Activated CD8-positive, alpha-beta memory T cell treated with anti-CD3 and anti-CD28 coated beads, Interleukin-2, amount 50 U/mL, for 24 hours (primary cell): ENCODE measurements at regions not wholly inside any gene's neighbourhood (a gene's known extent, or its start where the extent isn't known, plus 50 kb on each side); places are given as distances from the start of the nearest gene placed in this dataset.

Experiments used
- DNase-seq: peaks from one replicate; pipeline ENCODE4 v3.0.0-alpha.2; 2020; ENCODE audit errors: extremely low read depth

- no peak for DNase-seq
These were observed 114.9 kb downstream of the OAT start for GRCh38 chr10:124303662-124304418.

- DNase-seq, result no peak
These were observed 115.7 kb downstream of the OAT start for GRCh38 chr10:124302951-124303505.

- no peak for DNase-seq
These were observed 117.0 kb downstream of the OAT start for GRCh38 chr10:124301736-124302135.

GRCh38 chr10:124300735-124301134, 118.0 kb downstream of the OAT start:
- DNase-seq, result no peak

GRCh38 chr10:124300224-124300623, 118.5 kb downstream of the OAT start:
- DNase-seq, result no peak

GRCh38 chr10:124299696-124300095, 119.0 kb downstream of the OAT start:
- no peak for DNase-seq

GRCh38 chr10:124298891-124299290, 119.8 kb downstream of the OAT start:
- DNase-seq, result no peak

GRCh38 chr10:124296813-124297788, 121.6 kb downstream of the OAT start:
- DNase-seq, result no peak

- DNase-seq, result no peak
These were observed 122.5 kb downstream of the OAT start for GRCh38 chr10:124296121-124296812.

GRCh38 chr10:124294811-124295770, 123.6 kb downstream of the OAT start:
- no peak for DNase-seq

GRCh38 chr10:124293616-124294449, 124.9 kb downstream of the OAT start:
- no peak for DNase-seq

- no peak for DNase-seq
These were observed 125.7 kb downstream of the OAT start for GRCh38 chr10:124292911-124293615.

- DNase-seq, result no peak
These were observed 127.6 kb downstream of the OAT start for GRCh38 chr10:124291001-124291701.

- DNase-seq, result no peak
These were observed 128.6 kb downstream of the OAT start for GRCh38 chr10:124289851-124290795.

GRCh38 chr10:124288928-124289850, 129.5 kb downstream of the OAT start:
- DNase-seq, result no peak

- no peak for DNase-seq
These were observed 130.2 kb downstream of the OAT start for GRCh38 chr10:124288486-124288885.
